ENCODE measurements at regions not wholly inside any gene's neighbourhood (a gene's known extent, or its start where the extent isn't known, plus 50 kb on each side); places are given as distances from the start of the nearest gene placed in this dataset.
A peak's percentile ranks its signal among the peaks of the same experiment; 100 is the strongest.

- DNase-seq (ENCODE audit: low read depth) (no peak), FAIRE-seq (no peak)
- H3K36me3 ChIP-seq (ENCODE audit: control insufficient read depth, insufficient read depth, low read length): no peaks in the 10 kb centered on the region
- no peaks in the 10 kb centered on the region for H3K27me3 ChIP-seq (ENCODE audit: control insufficient read depth, insufficient read depth, low read length)
- no peak overlapping the region for H3K4me3 ChIP-seq (ENCODE audit: low read depth, low read length)
- TF ChIP-seq CTCF (IDR thresholded peaks at IDR 0.05; ENCODE audit: insufficient read depth, low read length, severe bottlenecking): no peak
These were observed 2002.2 kb upstream of the PIK3C3 start for GRCh38 chr18:39952816-39953215.

- H3K27me3 ChIP-seq (ENCODE audit: control insufficient read depth, insufficient read depth, low read length): no peaks in the 10 kb centered on the region
- no peak for TF ChIP-seq CTCF (IDR thresholded peaks at IDR 0.05; ENCODE audit: insufficient read depth, low read length, severe bottlenecking)
- FAIRE-seq (no peak), DNase-seq (ENCODE audit: low read depth) (peak; percentile 44)
- H3K36me3 ChIP-seq (ENCODE audit: control insufficient read depth, insufficient read depth, low read length): no peaks in the 10 kb centered on the region
- H3K4me3 ChIP-seq (ENCODE audit: low read depth, low read length): no peak overlapping the region
These were observed 2003.8 kb upstream of the PIK3C3 start for GRCh38 chr18:39951142-39951720.

- H3K4me3 ChIP-seq (ENCODE audit: low read depth, low read length): no peak overlapping the region
- no peaks in the 10 kb centered on the region for H3K27me3 ChIP-seq (ENCODE audit: control insufficient read depth, insufficient read depth, low read length)
- TF ChIP-seq CTCF (IDR thresholded peaks at IDR 0.05; ENCODE audit: insufficient read depth, low read length, severe bottlenecking): no peak
- peak; percentile 79 for FAIRE-seq
- H3K36me3 ChIP-seq (ENCODE audit: control insufficient read depth, insufficient read depth, low read length): no peaks in the 10 kb centered on the region
- DNase-seq (ENCODE audit: low read depth): peak; percentile 89
These were observed 2008.4 kb upstream of the PIK3C3 start for GRCh38 chr18:39946623-39947061.

GRCh38 chr18:39945076-39945475 lies 2010.0 kb upstream of the PIK3C3 start:
- Histone ChIP-seq H3K27me3 (ENCODE audit: control insufficient read depth, insufficient read depth, low read length) (no peaks in the 10 kb centered on the region), H3K36me3 (ENCODE audit: control insufficient read depth, insufficient read depth, low read length) (no peaks in the 10 kb centered on the region), H3K4me3 (ENCODE audit: low read depth, low read length) (no peak overlapping the region)
- DNase-seq (ENCODE audit: low read depth) (peak; percentile 22), FAIRE-seq (no peak)
- TF ChIP-seq CTCF (IDR thresholded peaks at IDR 0.05; ENCODE audit: insufficient read depth, low read length, severe bottlenecking): no peak

- H3K27me3 ChIP-seq (ENCODE audit: control insufficient read depth, insufficient read depth, low read length): no peaks in the 10 kb centered on the region
- no peak overlapping the region for H3K4me3 ChIP-seq (ENCODE audit: low read depth, low read length)
- FAIRE-seq: no peak
- H3K36me3 ChIP-seq (ENCODE audit: control insufficient read depth, insufficient read depth, low read length): no peaks in the 10 kb centered on the region
- TF ChIP-seq CTCF (IDR thresholded peaks at IDR 0.05; ENCODE audit: insufficient read depth, low read length, severe bottlenecking): no peak
- no peak for DNase-seq (ENCODE audit: low read depth)
These were observed 2012.3 kb upstream of the PIK3C3 start for GRCh38 chr18:39942702-39943101.

Data from bronchial epithelial cell (primary cell).